IPS-18c (cell line): ENCODE measurements at regions not wholly inside any gene's neighbourhood (a gene's known extent, or its start where the extent isn't known, plus 50 kb on each side); places are given as distances from the start of the nearest gene placed in this dataset.

Source experiments
- H3K4me3 ChIP-seq: 2 replicates; pipeline ENCODE4 v1.7.0; 2013; ENCODE audit warnings: low read depth, mild to moderate bottlenecking, low read length, moderate library complexity; ENCODE audit not compliant: insufficient read depth
- H3K9me3 ChIP-seq: one replicate; pipeline ENCODE4 v1.6.1; 2013; ENCODE audit warnings: mild to moderate bottlenecking, low read length, moderate library complexity; ENCODE audit not compliant: control insufficient read depth, insufficient read depth

GRCh38 chr13:85473144-85473543 is 326.1 kb downstream of the SLITRK6 start:
- H3K9me3 ChIP-seq = no peaks in the 10 kb centered on the region

DNA sequence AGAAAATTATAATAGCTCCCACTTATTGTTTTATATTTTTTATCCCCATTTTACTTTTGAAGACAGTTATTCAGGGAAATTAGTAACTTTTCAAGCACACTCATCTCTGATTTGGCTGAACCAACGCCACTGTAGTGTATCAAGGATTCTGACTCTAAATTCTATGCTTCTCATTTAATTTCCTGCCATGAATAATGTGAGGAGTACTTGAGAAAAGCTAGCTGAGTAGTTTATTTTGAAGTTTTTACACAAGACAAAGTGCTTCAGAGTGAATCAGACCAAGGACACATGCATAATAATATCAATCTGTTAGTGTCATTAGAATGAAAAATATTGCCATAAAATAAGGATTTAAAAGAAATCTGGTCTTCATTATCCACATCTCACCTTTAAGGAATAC is 329.9 kb downstream of the SLITRK6 start:
- Histone ChIP-seq H3K9me3 (no peaks in the 10 kb centered on the region), H3K4me3 (no peak overlapping the region)

More at GRCh38 chr13:85473144-85473543, 326.1 kb downstream of the SLITRK6 start:
- no peak overlapping the region for H3K4me3 ChIP-seq

- Histone ChIP-seq H3K9me3 (peaks cover 3% of the 10 kb centered on the region), H3K4me3 (no peak overlapping the region)
Observed at GRCh38 chr13:85462792-85463425, 336.3 kb downstream of the SLITRK6 start.

GRCh38 chr13:85461621-85462020 is 337.6 kb downstream of the SLITRK6 start:
- no peak overlapping the region for H3K4me3 ChIP-seq
- peaks cover 10% of the 10 kb centered on the region for H3K9me3 ChIP-seq

- Histone ChIP-seq H3K4me3 (no peak overlapping the region), H3K9me3 (no peaks in the 10 kb centered on the region)
Observed at GRCh38 chr13:85445534-85445933, 353.7 kb downstream of the SLITRK6 start.

DNA sequence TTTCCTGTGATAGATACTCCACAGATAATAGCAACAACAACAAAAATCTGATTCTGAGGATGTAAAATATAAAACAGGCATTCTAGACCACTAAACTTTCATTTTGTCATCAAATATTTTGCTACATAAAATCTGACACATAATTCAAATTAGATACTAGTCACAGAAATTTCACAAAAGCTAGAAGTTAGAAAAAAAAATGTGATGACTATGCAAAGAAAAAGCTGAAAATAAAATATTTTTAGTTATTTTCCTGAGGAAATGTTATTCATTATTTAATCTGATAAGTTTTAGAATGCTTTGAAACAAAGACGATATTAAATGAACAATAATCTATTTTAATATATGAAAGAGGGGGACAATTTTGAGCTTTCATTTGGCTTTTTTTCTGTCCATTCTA is 357.2 kb downstream of the SLITRK6 start:
- H3K4me3 ChIP-seq = no peak overlapping the region
- no peaks in the 10 kb centered on the region for H3K9me3 ChIP-seq

DNA sequence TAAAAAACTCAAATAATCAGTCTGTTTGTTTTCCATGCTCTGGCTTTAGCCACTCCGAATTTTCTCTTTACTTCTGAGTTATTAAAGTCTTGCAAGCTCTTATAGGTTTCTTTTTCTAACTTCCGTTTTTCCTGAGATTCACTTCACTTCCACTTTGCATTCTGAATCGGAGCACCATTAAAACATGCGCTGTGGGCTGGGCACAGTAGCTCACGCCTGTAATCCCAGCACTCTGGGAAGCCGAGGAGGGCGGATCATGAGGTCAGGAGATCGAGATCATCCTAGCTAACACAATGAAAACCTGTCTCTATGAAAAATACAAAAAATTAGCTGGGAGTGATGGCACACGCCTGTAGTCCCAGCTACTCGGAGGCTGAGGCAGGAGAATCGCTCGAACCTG is 357.9 kb downstream of the SLITRK6 start:
- H3K9me3 ChIP-seq = no peaks in the 10 kb centered on the region
- H3K4me3 ChIP-seq = no peak overlapping the region

DNA sequence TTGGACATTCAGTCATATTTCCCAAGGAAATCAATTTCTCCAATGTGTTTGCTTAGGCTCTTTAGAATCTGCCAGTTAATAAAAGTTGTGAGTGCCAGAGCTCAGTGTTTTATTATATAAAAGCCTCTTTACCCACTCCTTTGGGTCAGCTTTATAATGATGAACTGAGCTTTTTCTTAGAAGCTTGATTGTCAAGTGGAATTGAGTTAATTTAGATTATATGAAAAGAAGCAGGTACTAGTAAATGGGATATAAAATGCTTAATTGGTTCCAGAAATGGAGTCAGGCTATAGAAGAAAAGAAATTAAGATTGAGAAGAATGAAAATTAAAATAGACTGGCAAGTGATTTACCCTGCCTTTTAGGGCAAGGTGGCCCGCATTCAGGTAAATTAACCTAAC is 363.2 kb downstream of the SLITRK6 start:
- Histone ChIP-seq H3K9me3 (no peaks in the 10 kb centered on the region), H3K4me3 (no peak overlapping the region)

DNA sequence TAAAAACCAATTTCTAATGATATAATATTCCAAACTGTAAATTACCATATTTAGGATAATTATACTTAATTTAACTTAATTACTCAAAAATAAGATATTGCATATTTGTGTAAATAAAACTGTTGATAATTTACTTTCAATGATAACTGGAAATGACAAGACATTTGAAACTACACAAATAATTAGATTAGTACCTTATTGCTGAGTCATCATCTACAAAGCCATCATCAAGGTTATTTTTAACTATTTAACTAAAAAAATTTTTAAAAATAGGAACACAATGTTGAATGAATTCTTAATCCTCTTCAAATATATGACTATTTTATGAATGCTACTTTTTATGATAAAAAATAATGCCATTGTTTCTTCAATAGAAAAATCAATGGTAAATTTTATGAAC is 364.3 kb downstream of the SLITRK6 start:
- no peaks in the 10 kb centered on the region for H3K9me3 ChIP-seq
- no peak overlapping the region for H3K4me3 ChIP-seq

DNA sequence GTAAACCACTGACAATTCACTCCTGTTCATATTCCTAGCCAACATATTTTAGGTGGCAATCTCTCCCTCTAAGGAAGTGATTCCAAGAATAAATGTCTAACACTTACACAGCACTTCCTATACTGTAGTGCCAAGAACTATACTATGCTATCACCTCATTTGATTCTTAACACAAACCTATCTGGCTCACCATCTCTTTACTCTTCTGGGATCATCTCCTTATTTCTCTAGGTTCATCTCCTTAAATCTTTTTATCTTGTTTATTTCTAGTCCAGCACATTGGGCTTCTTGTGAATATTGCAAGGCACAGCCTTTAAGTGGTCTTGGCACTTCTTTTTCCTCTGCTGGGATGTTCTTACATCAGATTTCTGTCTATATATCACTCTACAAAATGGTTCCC is 366.3 kb downstream of the SLITRK6 start:
- no peaks in the 10 kb centered on the region for H3K9me3 ChIP-seq
- H3K4me3 ChIP-seq = no peak overlapping the region

- Histone ChIP-seq H3K9me3 (no peaks in the 10 kb centered on the region), H3K4me3 (no peak overlapping the region)
Observed at GRCh38 chr13:85431720-85432119, 367.5 kb downstream of the SLITRK6 start.

DNA sequence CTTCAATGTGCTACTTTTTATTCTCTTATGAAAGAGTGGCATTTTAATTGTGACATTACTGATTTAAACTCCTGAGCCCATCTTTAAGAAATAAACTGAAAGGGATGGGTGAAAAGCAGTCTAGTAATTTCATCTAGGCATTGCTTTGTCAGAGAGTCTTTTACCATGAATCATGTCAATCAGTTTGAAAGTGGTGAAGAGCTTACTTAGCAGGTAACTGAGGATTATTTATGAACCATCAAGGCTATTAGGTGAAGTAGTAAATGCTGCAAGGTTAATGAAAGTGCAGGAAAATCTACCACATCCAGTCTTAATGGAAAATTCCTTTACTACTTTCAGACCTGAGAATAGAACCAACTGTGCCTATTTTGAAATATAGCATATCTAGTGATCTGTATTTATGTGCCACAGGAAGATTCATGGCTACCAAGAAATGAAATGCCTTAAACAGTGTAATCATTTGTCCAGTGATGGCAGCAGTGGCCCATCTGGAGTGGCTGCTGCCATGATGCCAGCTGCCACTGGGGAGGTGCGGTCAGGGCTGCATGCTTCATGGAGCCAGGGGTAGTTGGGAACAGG is 368.9 kb downstream of the SLITRK6 start:
- no peaks in the 10 kb centered on the region for H3K9me3 ChIP-seq
- no peak overlapping the region for H3K4me3 ChIP-seq

GRCh38 chr13:85427416-85427815 is 371.8 kb downstream of the SLITRK6 start:
- no peak overlapping the region for H3K4me3 ChIP-seq
- no peaks in the 10 kb centered on the region for H3K9me3 ChIP-seq

- no peak overlapping the region for H3K4me3 ChIP-seq
- no peaks in the 10 kb centered on the region for H3K9me3 ChIP-seq
Observed at GRCh38 chr13:85420136-85420535, 379.1 kb downstream of the SLITRK6 start.

GRCh38 chr13:85419611-85420010 is 379.6 kb downstream of the SLITRK6 start:
- Histone ChIP-seq H3K9me3 (no peaks in the 10 kb centered on the region), H3K4me3 (no peak overlapping the region)

GRCh38 chr13:85417807-85418206 is 381.4 kb downstream of the SLITRK6 start:
- no peaks in the 10 kb centered on the region for H3K9me3 ChIP-seq
- H3K4me3 ChIP-seq = no peak overlapping the region

GRCh38 chr13:85413664-85414063 is 385.6 kb downstream of the SLITRK6 start:
- Histone ChIP-seq H3K4me3 (no peak overlapping the region), H3K9me3 (no peaks in the 10 kb centered on the region)

- H3K9me3 ChIP-seq = no peaks in the 10 kb centered on the region
- H3K4me3 ChIP-seq = no peak overlapping the region
Observed at GRCh38 chr13:85412448-85412847, 386.8 kb downstream of the SLITRK6 start.

- Histone ChIP-seq H3K9me3 (no peaks in the 10 kb centered on the region), H3K4me3 (no peak overlapping the region)
Observed at GRCh38 chr13:85411591-85411990, 387.6 kb downstream of the SLITRK6 start.
